ENCODE measurements at regions not wholly inside any gene's neighbourhood (a gene's known extent, or its start where the extent isn't known, plus 50 kb on each side); places are given as distances from the start of the nearest gene placed in this dataset.

GRCh38 chr13:21967871-21968270 lies 297.0 kb downstream of the FGF9 start:
- no peak for TF ChIP-seq MAX (IDR thresholded peaks at IDR 0.05; ENCODE audit: insufficient read depth, insufficient read length)
- no peak for TF ChIP-seq JUN (IDR thresholded peaks at IDR 0.05; ENCODE audit: borderline replicate concordance, insufficient read depth, insufficient read length, low read depth)
- TF ChIP-seq MYC (IDR thresholded peaks at IDR 0.05; ENCODE audit: low read depth, low read length), result no peak
- TF ChIP-seq, protein P1, sequence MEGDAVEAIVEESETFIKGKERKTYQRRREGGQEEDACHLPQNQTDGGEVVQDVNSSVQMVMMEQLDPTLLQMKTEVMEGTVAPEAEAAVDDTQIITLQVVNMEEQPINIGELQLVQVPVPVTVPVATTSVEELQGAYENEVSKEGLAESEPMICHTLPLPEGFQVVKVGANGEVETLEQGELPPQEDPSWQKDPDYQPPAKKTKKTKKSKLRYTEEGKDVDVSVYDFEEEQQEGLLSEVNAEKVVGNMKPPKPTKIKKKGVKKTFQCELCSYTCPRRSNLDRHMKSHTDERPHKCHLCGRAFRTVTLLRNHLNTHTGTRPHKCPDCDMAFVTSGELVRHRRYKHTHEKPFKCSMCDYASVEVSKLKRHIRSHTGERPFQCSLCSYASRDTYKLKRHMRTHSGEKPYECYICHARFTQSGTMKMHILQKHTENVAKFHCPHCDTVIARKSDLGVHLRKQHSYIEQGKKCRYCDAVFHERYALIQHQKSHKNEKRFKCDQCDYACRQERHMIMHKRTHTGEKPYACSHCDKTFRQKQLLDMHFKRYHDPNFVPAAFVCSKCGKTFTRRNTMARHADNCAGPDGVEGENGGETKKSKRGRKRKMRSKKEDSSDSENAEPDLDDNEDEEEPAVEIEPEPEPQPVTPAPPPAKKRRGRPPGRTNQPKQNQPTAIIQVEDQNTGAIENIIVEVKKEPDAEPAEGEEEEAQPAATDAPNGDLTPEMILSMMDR (IDR thresholded peaks at IDR 0.05; ENCODE audit: extremely low read depth in 1 of 2, insufficient read depth in 1 of 2, low read depth in 1 of 2, low read length in 2 of 2), result no peak
- no peak for TF ChIP-seq POLR2A (IDR thresholded peaks at IDR 0.05; ENCODE audit: low read depth, low read length)
- no peak for TF ChIP-seq EZH2 (IDR thresholded peaks at IDR 0.05; ENCODE audit: borderline replicate concordance, low read depth, low read length, severe bottlenecking)
- TF ChIP-seq FOS (IDR thresholded peaks at IDR 0.05; ENCODE audit: borderline replicate concordance, insufficient read depth, low read length), result no peak
- TF ChIP-seq POLR2AphosphoS5 (IDR thresholded peaks at IDR 0.05; ENCODE audit: insufficient read depth, low read depth, low read length), result no peak
- TF ChIP-seq GATA2 (IDR thresholded peaks at IDR 0.05; ENCODE audit: insufficient read depth, insufficient read length, low read depth, low read length), result no peak
- no peaks in the 10 kb centered on the region for H3K79me2 ChIP-seq (ENCODE audit: control insufficient read depth, insufficient read depth, low read length)
- no peak overlapping the region for H3K4me3 ChIP-seq (replicated peaks in 1 of 3; ENCODE audit: insufficient read depth in 1 of 3, low read depth in 1 of 3, low read length in 3 of 3)
- no peak overlapping the region for H3K4me2 ChIP-seq (ENCODE audit: insufficient read depth, low read length)
- DNase-seq (ENCODE audit: low read depth, low spot score) (no peak), FAIRE-seq (no peak)
- ChIA-PET CTCF (no interaction called here), POLR2A (no interaction called here)
- intact Hi-C loops (cut with micrococcal nuclease) (no loop called here), dilution Hi-C loops (cut with MboI; ENCODE audit: extremely low pct_ligation_motif_present, low sequenced_read_pairs) (no loop called here)
- H3K9me3 ChIP-seq (replicated peaks; ENCODE audit: control insufficient read depth, insufficient read depth, low read length), result peaks cover 11% of the 10 kb centered on the region
- no peaks in the 10 kb centered on the region for H3K36me3 ChIP-seq (ENCODE audit: control insufficient read depth in 2 of 2, extremely low read depth in 1 of 2, insufficient read depth in 2 of 2, low read length in 2 of 2)
- BruUV-seq (replicated peaks), result no TSS peak
- H3K9ac ChIP-seq (replicated peaks; ENCODE audit: extremely low read depth, insufficient read depth, low read length), result no peak overlapping the region
- H3K9me1 ChIP-seq (replicated peaks; ENCODE audit: control insufficient read depth, extremely low read depth, insufficient read depth, low read length), result no peaks in the 10 kb centered on the region
- H3K27ac ChIP-seq (ENCODE audit: insufficient read depth, low read depth, low read length), result no peak overlapping the region
- H3K4me1 ChIP-seq (ENCODE audit: control insufficient read depth, extremely low read depth, insufficient read depth, low read length), result no peaks in the 10 kb centered on the region
- no peaks in the 10 kb centered on the region for H3K27me3 ChIP-seq (ENCODE audit: control insufficient read depth in 2 of 2, insufficient read depth in 2 of 2, low read length in 2 of 2)
- no peak overlapping the region for H2AFZ ChIP-seq (ENCODE audit: low read depth, low read length)
- no peaks in the 10 kb centered on the region for H4K20me1 ChIP-seq (replicated peaks; ENCODE audit: control insufficient read depth, extremely low read depth, insufficient read depth, low read length)

Data from endothelial cell of umbilical vein (primary cell).